ENCODE measurements at regions not wholly inside any gene's neighbourhood (a gene's known extent, or its start where the extent isn't known, plus 50 kb on each side); places are given as distances from the start of the nearest gene placed in this dataset.

GRCh38 chr4:130333241-130333759 lies 1237.3 kb downstream of the C4orf33 start:
- Mint-ChIP-seq H3K4me3 (no peak overlapping the region), H3K27ac (no peak overlapping the region), H3K4me1 (ENCODE audit: low read depth) (no peaks in the 10 kb centered on the region), H3K36me3 (ENCODE audit: low read depth) (no peaks in the 10 kb centered on the region), H3K9me3 (no peaks in the 10 kb centered on the region), H3K27me3 (ENCODE audit: insufficient read depth) (no peaks in the 10 kb centered on the region)
- no peak for DNase-seq (ENCODE audit: low spot score)
- intact Hi-C loops (cut with micrococcal nuclease): no loop called here

- intact Hi-C loops (cut with micrococcal nuclease): no loop called here
- Mint-ChIP-seq H3K4me3 (no peak overlapping the region), H3K9me3 (no peaks in the 10 kb centered on the region), H3K27me3 (ENCODE audit: insufficient read depth) (no peaks in the 10 kb centered on the region), H3K27ac (no peak overlapping the region), H3K36me3 (ENCODE audit: low read depth) (no peaks in the 10 kb centered on the region), H3K4me1 (ENCODE audit: low read depth) (no peaks in the 10 kb centered on the region)
- DNase-seq (ENCODE audit: low spot score): no peak
Measured at GRCh38 chr4:130335417-130336194, 1239.7 kb downstream of the C4orf33 start.

- DNase-seq (ENCODE audit: low spot score): no peak
- H3K36me3 Mint-ChIP-seq (ENCODE audit: low read depth): no peaks in the 10 kb centered on the region
- no peak overlapping the region for H3K27ac Mint-ChIP-seq
- H3K27me3 Mint-ChIP-seq (ENCODE audit: insufficient read depth): no peaks in the 10 kb centered on the region
- no peak overlapping the region for H3K4me3 Mint-ChIP-seq
- intact Hi-C loops (cut with micrococcal nuclease): no loop called here
- H3K4me1 Mint-ChIP-seq (ENCODE audit: low read depth): no peaks in the 10 kb centered on the region
- no peaks in the 10 kb centered on the region for H3K9me3 Mint-ChIP-seq
Measured at GRCh38 chr4:130336585-130337217, 1240.7 kb downstream of the C4orf33 start.

GRCh38 chr4:130338851-130339250 lies 1242.9 kb downstream of the C4orf33 start:
- Mint-ChIP-seq H3K4me3 (no peak overlapping the region), H3K27me3 (ENCODE audit: insufficient read depth) (no peaks in the 10 kb centered on the region), H3K4me1 (ENCODE audit: low read depth) (no peaks in the 10 kb centered on the region), H3K36me3 (ENCODE audit: low read depth) (no peaks in the 10 kb centered on the region), H3K27ac (no peak overlapping the region), H3K9me3 (no peaks in the 10 kb centered on the region)
- no peak for DNase-seq (ENCODE audit: low spot score)
- intact Hi-C loops (cut with micrococcal nuclease): no loop called here

- no peaks in the 10 kb centered on the region for H3K27me3 Mint-ChIP-seq (ENCODE audit: insufficient read depth)
- intact Hi-C loops (cut with micrococcal nuclease): no loop called here
- no peaks in the 10 kb centered on the region for H3K4me1 Mint-ChIP-seq (ENCODE audit: low read depth)
- no peak for DNase-seq (ENCODE audit: low spot score)
- H3K27ac Mint-ChIP-seq: no peak overlapping the region
- no peaks in the 10 kb centered on the region for H3K36me3 Mint-ChIP-seq (ENCODE audit: low read depth)
- H3K9me3 Mint-ChIP-seq: no peaks in the 10 kb centered on the region
- H3K4me3 Mint-ChIP-seq: no peak overlapping the region
Measured at GRCh38 chr4:130349745-130350144, 1253.8 kb downstream of the C4orf33 start.

- Mint-ChIP-seq H3K27ac (no peak overlapping the region), H3K4me3 (no peak overlapping the region), H3K27me3 (ENCODE audit: insufficient read depth) (no peaks in the 10 kb centered on the region), H3K4me1 (ENCODE audit: low read depth) (no peaks in the 10 kb centered on the region), H3K9me3 (no peaks in the 10 kb centered on the region), H3K36me3 (ENCODE audit: low read depth) (no peaks in the 10 kb centered on the region)
- no peak for DNase-seq (ENCODE audit: low spot score)
- intact Hi-C loops (cut with micrococcal nuclease): no loop called here
Measured at GRCh38 chr4:130356873-130357272, 1260.9 kb downstream of the C4orf33 start.

GRCh38 chr4:130359542-130359941 lies 1263.6 kb downstream of the C4orf33 start:
- no peak overlapping the region for H3K27ac Mint-ChIP-seq
- no peak overlapping the region for H3K4me3 Mint-ChIP-seq
- no peaks in the 10 kb centered on the region for H3K27me3 Mint-ChIP-seq (ENCODE audit: insufficient read depth)
- H3K9me3 Mint-ChIP-seq: no peaks in the 10 kb centered on the region
- H3K4me1 Mint-ChIP-seq (ENCODE audit: low read depth): no peaks in the 10 kb centered on the region
- DNase-seq (ENCODE audit: low spot score): no peak
- intact Hi-C loops (cut with micrococcal nuclease): no loop called here
- H3K36me3 Mint-ChIP-seq (ENCODE audit: low read depth): no peaks in the 10 kb centered on the region

GRCh38 chr4:130361616-130362015 lies 1265.7 kb downstream of the C4orf33 start:
- intact Hi-C loops (cut with micrococcal nuclease): no loop called here
- DNase-seq (ENCODE audit: low spot score): no peak
- H3K4me1 Mint-ChIP-seq (ENCODE audit: low read depth): no peaks in the 10 kb centered on the region
- H3K4me3 Mint-ChIP-seq: no peak overlapping the region
- no peak overlapping the region for H3K27ac Mint-ChIP-seq
- no peaks in the 10 kb centered on the region for H3K27me3 Mint-ChIP-seq (ENCODE audit: insufficient read depth)
- H3K36me3 Mint-ChIP-seq (ENCODE audit: low read depth): no peaks in the 10 kb centered on the region
- H3K9me3 Mint-ChIP-seq: no peaks in the 10 kb centered on the region

- Mint-ChIP-seq H3K9me3 (no peaks in the 10 kb centered on the region), H3K27ac (no peak overlapping the region), H3K4me3 (no peak overlapping the region), H3K27me3 (ENCODE audit: insufficient read depth) (no peaks in the 10 kb centered on the region), H3K4me1 (ENCODE audit: low read depth) (no peaks in the 10 kb centered on the region), H3K36me3 (ENCODE audit: low read depth) (no peaks in the 10 kb centered on the region)
- intact Hi-C loops (cut with micrococcal nuclease): no loop called here
- no peak for DNase-seq (ENCODE audit: low spot score)
Measured at GRCh38 chr4:130368668-130369067, 1272.7 kb downstream of the C4orf33 start.

GRCh38 chr4:130393231-130393630 lies 1297.3 kb downstream of the C4orf33 start:
- intact Hi-C loops (cut with micrococcal nuclease): no loop called here
- no peaks in the 10 kb centered on the region for H3K4me1 Mint-ChIP-seq (ENCODE audit: low read depth)
- H3K9me3 Mint-ChIP-seq: no peaks in the 10 kb centered on the region
- no peak for DNase-seq (ENCODE audit: low spot score)
- H3K27ac Mint-ChIP-seq: no peak overlapping the region
- no peaks in the 10 kb centered on the region for H3K27me3 Mint-ChIP-seq (ENCODE audit: insufficient read depth)
- no peaks in the 10 kb centered on the region for H3K36me3 Mint-ChIP-seq (ENCODE audit: low read depth)
- no peak overlapping the region for H3K4me3 Mint-ChIP-seq

- Mint-ChIP-seq H3K9me3 (no peaks in the 10 kb centered on the region), H3K27ac (no peak overlapping the region), H3K4me3 (no peak overlapping the region), H3K27me3 (ENCODE audit: insufficient read depth) (no peaks in the 10 kb centered on the region), H3K36me3 (ENCODE audit: low read depth) (no peaks in the 10 kb centered on the region), H3K4me1 (ENCODE audit: low read depth) (no peaks in the 10 kb centered on the region)
- no peak for DNase-seq (ENCODE audit: low spot score)
- intact Hi-C loops (cut with micrococcal nuclease): no loop called here
Measured at GRCh38 chr4:130393642-130394041, 1297.7 kb downstream of the C4orf33 start.

GRCh38 chr4:130395871-130396270 lies 1299.9 kb downstream of the C4orf33 start:
- intact Hi-C loops (cut with micrococcal nuclease): no loop called here
- no peaks in the 10 kb centered on the region for H3K9me3 Mint-ChIP-seq

GRCh38 chr4:130403221-130403620 lies 1307.3 kb downstream of the C4orf33 start:
- no peak for DNase-seq (ENCODE audit: low spot score)
- Mint-ChIP-seq H3K4me1 (ENCODE audit: low read depth) (no peaks in the 10 kb centered on the region), H3K36me3 (ENCODE audit: low read depth) (no peaks in the 10 kb centered on the region), H3K9me3 (no peaks in the 10 kb centered on the region), H3K27ac (no peak overlapping the region), H3K4me3 (no peak overlapping the region), H3K27me3 (ENCODE audit: insufficient read depth) (no peaks in the 10 kb centered on the region)
- intact Hi-C loops (cut with micrococcal nuclease): no loop called here

More at GRCh38 chr4:130395871-130396270, 1299.9 kb downstream of the C4orf33 start:
- Mint-ChIP-seq H3K27ac (no peak overlapping the region), H3K27me3 (ENCODE audit: insufficient read depth) (no peaks in the 10 kb centered on the region), H3K4me3 (no peak overlapping the region), H3K4me1 (ENCODE audit: low read depth) (no peaks in the 10 kb centered on the region), H3K36me3 (ENCODE audit: low read depth) (no peaks in the 10 kb centered on the region)
- DNase-seq (ENCODE audit: low spot score): no peak

All from activated T-helper 1 cell treated with anti-CD3 and anti-CD28 coated beads, Interleukin-12 subunit alpha, Interleukin-12 subunit beta, Interleukin-2, Interleukin-4 antibody, amounts not matched to agents 30 ng/mL and 10 ng/mL and 1 ng/mL, durations not matched to agents 14 hours and 24 hours and 36 hours (primary cell).